Kidney epithelial cell (primary cell): ENCODE measurements at regions not wholly inside any gene's neighbourhood (a gene's known extent, or its start where the extent isn't known, plus 50 kb on each side); places are given as distances from the start of the nearest gene placed in this dataset.

Experiments
- DNase-seq: peaks from one replicate; pipeline ENCODE4 v3.0.0-alpha.2; 2010; ENCODE audit warnings: low read depth
- H3K27me3 ChIP-seq: 2 replicates; pipeline ENCODE4 v1.6.0; 2011; ENCODE audit warnings: low read length; ENCODE audit not compliant: control insufficient read depth, insufficient read depth
- H3K36me3 ChIP-seq: 2 replicates; pipeline ENCODE4 v1.5.1; 2011; ENCODE audit warnings: low read length; ENCODE audit not compliant: control insufficient read depth, insufficient read depth
- H3K4me3 ChIP-seq: 2 replicates; pipeline ENCODE4 v1.5.1; 2011; ENCODE audit warnings: low read depth, mild to moderate bottlenecking, control low read depth, low read length
- CTCF ChIP-seq: IDR thresholded peaks from 2 replicates; pipeline ENCODE4 v1.5.1; 2011; ENCODE audit warnings: mild to moderate bottlenecking, moderate library complexity, low read length, control low read depth, inconsistent platforms; ENCODE audit not compliant: insufficient read depth, poor library complexity, severe bottlenecking

DNA sequence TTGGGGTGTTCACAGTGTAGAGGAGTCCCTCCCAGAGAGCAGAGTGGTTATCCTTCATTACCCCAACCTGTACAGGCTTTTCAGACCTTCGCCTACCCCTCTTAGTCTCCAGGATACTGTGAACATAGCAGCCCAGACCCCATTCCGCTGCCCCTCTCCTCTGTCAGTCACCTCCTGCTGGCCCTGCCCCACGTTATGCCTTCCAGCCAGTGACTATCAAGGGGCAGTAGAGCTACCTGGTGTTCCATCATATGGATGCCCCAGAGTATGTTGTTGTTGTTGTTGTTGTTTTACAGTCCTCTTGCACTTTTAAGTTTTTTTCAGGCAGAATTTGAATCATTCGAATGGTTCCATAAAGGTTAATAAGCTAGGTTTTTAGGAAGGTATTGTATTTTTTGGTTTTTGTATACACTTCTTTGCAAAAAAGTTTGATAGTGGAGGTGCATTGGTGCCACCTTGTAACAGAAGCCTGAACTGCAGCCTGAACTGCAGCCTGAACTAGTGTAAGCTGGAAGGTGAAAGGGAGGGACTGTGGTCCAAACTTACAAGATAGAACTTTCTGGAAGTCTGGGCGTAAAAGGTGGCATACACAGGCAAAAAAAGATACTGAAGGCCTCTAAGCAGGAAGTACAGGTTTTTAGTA lies 101.4 kb upstream of the RAB40AL start:
- TF ChIP-seq CTCF: peak; percentile 59
- Histone ChIP-seq H3K4me3 (no peak overlapping the region), H3K27me3 (no peaks in the 10 kb centered on the region), H3K36me3 (no peaks in the 10 kb centered on the region)
- DNase-seq: no peak

DNA sequence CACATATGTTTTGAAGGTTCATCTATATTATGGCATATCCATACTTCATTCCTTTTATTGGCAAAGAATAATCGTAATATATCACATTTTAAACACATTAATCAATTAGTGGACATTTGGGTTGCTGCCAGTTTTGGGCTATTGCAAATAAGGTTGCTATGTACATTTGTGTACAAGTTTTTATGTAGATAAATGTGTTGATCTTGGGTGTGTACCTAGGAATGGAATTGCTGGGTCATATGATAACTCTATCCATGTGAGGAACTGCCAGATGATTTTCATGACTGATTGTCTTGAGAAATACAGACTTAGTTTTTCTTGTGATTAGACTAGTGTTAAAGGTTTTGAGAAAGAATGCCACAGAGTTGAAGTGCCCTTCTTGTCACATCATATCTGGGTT lies 99.2 kb upstream of the RAB40AL start:
- no peak overlapping the region for H3K4me3 ChIP-seq
- H3K36me3 ChIP-seq: no peaks in the 10 kb centered on the region
- DNase-seq: no peak
- TF ChIP-seq CTCF: no peak
- no peaks in the 10 kb centered on the region for H3K27me3 ChIP-seq

- peak; percentile 18 for TF ChIP-seq CTCF
- no peaks in the 10 kb centered on the region for H3K27me3 ChIP-seq
- H3K4me3 ChIP-seq: no peak overlapping the region
- no peak for DNase-seq
- no peaks in the 10 kb centered on the region for H3K36me3 ChIP-seq
Observed at GRCh38 chrX:102840871-102841705, 96.0 kb upstream of the RAB40AL start.

DNA sequence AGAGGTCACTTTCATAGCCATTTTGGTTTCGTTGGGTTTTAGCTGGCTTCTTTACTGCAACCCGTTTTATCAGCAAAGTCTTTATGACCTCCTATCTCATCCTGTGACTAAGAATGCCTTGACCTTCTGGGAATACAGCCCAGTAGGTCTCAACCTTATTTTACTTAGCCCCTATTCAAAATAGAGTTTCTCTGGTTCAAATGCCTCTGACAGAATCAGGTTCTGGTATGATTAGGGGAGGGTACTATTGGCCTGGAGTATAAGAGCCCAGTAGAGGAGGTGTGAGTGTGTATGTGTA lies 95.4 kb upstream of the RAB40AL start:
- TF ChIP-seq CTCF: no peak
- Histone ChIP-seq H3K36me3 (no peaks in the 10 kb centered on the region), H3K4me3 (no peak overlapping the region), H3K27me3 (no peaks in the 10 kb centered on the region)
- DNase-seq: no peak

DNA sequence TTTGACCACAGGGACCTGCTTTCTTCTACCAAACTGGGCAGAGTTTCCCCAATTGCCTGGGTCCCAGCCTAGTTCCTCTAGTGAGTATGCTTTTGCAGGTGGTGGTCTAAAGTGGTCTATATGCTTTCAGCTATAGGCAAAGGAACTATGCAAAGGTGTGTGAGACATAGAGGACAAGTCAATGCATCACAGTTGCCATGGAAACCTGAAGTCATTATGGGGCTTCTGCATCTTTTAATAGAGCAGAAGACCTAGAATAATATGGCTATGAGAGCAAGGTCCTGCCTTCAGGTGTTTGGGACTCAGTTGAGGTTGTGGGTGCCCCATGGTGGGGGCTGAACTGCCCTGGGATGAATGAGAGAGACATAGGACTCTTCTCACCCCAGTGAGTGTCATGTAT lies 92.1 kb upstream of the RAB40AL start:
- DNase-seq: no peak
- Histone ChIP-seq H3K4me3 (no peak overlapping the region), H3K36me3 (no peaks in the 10 kb centered on the region), H3K27me3 (no peaks in the 10 kb centered on the region)
- TF ChIP-seq CTCF: no peak

GRCh38 chrX:102846544-102847236 lies 90.4 kb upstream of the RAB40AL start:
- Histone ChIP-seq H3K4me3 (no peak overlapping the region), H3K27me3 (no peaks in the 10 kb centered on the region), H3K36me3 (no peaks in the 10 kb centered on the region)
- no peak for DNase-seq
- TF ChIP-seq CTCF: no peak
